ENCODE measurements at regions not wholly inside any gene's neighbourhood (a gene's known extent, or its start where the extent isn't known, plus 50 kb on each side); places are given as distances from the start of the nearest gene placed in this dataset.
"Not testable (repeated sequence)": the region's sequence is repeated elsewhere in the genome, so short reads cannot be mapped to it uniquely, and the experiment has no call there.

DNA sequence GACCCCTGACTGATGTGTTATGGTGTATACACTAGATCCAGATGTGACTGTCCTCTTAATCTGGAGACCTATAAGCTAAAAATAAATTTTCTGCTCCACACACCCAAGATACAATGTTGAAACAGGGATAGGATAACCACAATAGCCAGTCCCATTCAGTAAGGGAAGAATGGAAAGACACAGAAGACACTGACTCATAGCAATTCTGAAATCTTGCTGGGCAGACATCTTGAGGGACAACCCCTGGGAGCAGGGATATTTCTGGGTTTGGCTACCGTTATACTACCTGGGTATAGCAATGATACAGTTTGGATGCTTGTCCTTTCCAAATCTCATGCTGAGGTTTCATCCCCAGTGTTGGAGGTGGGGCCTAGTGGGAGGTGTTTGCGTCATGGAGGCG, 93.9 kb downstream of the BUD13 start:
- TF ChIP-seq, protein P1, sequence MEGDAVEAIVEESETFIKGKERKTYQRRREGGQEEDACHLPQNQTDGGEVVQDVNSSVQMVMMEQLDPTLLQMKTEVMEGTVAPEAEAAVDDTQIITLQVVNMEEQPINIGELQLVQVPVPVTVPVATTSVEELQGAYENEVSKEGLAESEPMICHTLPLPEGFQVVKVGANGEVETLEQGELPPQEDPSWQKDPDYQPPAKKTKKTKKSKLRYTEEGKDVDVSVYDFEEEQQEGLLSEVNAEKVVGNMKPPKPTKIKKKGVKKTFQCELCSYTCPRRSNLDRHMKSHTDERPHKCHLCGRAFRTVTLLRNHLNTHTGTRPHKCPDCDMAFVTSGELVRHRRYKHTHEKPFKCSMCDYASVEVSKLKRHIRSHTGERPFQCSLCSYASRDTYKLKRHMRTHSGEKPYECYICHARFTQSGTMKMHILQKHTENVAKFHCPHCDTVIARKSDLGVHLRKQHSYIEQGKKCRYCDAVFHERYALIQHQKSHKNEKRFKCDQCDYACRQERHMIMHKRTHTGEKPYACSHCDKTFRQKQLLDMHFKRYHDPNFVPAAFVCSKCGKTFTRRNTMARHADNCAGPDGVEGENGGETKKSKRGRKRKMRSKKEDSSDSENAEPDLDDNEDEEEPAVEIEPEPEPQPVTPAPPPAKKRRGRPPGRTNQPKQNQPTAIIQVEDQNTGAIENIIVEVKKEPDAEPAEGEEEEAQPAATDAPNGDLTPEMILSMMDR (IDR thresholded peaks at IDR 0.05; ENCODE audit: control insufficient read depth, insufficient read depth, low read depth, low read length, missing control alignments): no peak
- no peak for DNase-seq (ENCODE audit: low read depth)

DNA sequence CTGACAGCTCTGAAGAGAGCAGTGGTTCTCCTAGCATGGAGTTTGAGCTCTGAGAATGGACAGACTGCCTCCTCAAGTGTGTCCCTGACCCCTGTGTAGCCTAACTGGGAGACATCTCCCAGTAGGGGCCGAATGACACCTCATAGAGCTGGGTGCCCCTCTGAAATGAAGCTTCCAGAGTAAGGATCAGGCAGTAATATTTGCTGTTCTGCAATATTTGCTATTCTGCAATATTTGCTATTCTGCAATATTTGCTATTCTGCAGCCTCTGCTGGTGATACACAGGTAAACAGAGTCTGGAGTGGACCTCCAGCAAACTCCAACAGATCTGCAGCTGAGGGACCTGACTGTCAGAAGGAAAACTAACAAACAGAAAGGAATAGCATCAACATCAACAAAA, 105.5 kb downstream of the BUD13 start:
- not testable (repeated sequence) for H3K4me3 ChIP-seq (ENCODE audit: control insufficient read depth, low read depth, low read length); DNase-seq (ENCODE audit: low read depth)

More for the DNA sequence above, 93.9 kb downstream of the BUD13 start:
- H3K4me3 ChIP-seq (ENCODE audit: control insufficient read depth, low read depth, low read length): no peak overlapping the region

DNA sequence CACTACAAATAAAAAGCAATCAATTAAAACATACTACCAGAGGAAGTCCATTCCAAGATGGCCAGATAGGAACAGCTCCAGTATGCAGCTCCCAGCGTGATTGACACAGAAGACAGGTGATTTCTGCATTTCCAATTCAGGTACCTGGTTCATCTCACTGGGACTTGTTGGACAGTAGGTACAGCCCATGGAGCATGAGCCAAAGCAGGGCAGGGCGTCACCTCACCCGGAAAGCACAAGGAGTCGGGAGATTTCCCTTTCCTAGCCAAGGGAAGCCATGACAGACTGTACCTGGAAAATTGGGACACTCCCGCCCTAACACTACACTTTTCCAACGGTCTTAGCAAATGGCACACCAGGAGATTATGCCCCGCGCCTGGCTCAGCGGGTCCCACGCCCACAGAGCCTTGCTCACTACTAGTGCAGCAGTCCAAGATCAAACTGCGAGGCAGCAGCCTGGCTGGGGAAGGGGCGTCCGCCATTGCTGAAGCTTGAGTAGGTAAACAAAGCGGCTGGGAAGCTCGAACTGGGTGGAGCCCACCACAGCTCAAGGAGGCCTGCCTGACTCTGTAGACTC, 106.0 kb downstream of the BUD13 start:
- H3K4me3 ChIP-seq (ENCODE audit: control insufficient read depth, low read depth, low read length): not testable (repeated sequence)

DNA sequence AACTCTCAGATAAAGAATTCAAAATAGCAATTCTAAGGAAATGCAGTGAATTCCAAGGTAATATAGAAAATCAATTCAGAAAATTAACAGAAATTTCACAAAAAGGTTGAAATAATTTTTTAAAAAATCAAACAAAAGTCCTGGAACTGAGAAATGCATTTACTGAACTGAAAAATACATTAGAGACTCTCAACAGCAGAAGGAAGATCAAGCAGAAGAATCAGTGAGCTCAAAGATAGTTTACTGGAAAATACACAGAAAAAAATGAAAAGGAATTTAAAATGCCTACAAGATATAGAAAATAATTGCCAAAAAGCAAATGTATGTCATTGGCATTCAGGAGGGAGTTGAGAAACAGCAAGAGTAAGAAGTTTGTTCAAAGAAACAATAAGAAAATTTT, 107.3 kb downstream of the BUD13 start:
- no peak overlapping the region for H3K4me3 ChIP-seq (ENCODE audit: control insufficient read depth, low read depth, low read length)
- TF ChIP-seq, protein P1 (IDR thresholded peaks at IDR 0.05; ENCODE audit: control insufficient read depth, insufficient read depth, low read depth, low read length, missing control alignments): no peak
- DNase-seq (ENCODE audit: low read depth): no peak

More for the DNA sequence above, 106.0 kb downstream of the BUD13 start:
- not testable (repeated sequence) for DNase-seq (ENCODE audit: low read depth)

DNA sequence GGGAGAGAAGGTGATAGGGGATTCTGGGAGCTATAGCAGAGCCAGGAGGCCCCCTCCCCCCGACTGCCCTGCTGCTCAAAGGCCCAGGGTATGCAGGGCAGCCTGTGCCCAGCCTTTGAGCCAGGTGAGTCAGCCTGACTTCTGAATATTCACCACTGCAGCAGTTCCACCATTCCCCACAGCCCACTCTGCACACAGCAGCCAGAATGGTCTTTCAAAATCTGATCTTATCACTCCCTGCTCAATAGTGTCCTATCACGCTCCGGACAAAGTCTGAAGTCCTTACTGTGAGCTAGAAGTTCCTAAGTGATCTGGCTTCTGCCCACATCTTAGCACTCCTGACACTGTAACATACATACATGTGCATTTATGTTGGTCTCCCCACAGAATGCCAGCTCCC, 111.7 kb downstream of the BUD13 start:
- no peak for DNase-seq (ENCODE audit: low read depth)
- H3K4me3 ChIP-seq (ENCODE audit: control insufficient read depth, low read depth, low read length): no peak overlapping the region
- TF ChIP-seq, protein P1 (IDR thresholded peaks at IDR 0.05; ENCODE audit: control insufficient read depth, insufficient read depth, low read depth, low read length, missing control alignments): no peak

DNA sequence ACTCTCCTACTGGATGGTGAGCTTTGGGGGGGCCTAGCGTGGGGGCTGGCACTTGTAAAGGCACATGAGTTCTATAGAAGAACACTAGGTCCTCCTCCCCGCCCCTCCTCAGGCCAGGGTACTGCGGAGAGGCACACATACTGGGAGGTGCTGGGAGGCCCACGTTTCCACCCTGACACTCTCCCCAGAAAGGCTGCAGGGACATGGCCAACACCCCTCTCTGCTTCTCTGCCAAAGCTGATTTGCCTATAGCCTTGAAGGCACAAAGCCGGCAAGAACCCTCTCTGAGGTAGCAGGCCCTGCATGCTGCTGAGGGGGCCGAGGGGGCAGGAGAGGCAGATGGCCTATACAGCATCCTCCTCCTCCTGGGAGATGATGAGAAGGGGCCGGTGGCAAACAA, 112.8 kb downstream of the BUD13 start:
- no peak for DNase-seq (ENCODE audit: low read depth)
- TF ChIP-seq, protein P1 (IDR thresholded peaks at IDR 0.05; ENCODE audit: control insufficient read depth, insufficient read depth, low read depth, low read length, missing control alignments): no peak
- H3K4me3 ChIP-seq (ENCODE audit: control insufficient read depth, low read depth, low read length): no peak overlapping the region

DNA sequence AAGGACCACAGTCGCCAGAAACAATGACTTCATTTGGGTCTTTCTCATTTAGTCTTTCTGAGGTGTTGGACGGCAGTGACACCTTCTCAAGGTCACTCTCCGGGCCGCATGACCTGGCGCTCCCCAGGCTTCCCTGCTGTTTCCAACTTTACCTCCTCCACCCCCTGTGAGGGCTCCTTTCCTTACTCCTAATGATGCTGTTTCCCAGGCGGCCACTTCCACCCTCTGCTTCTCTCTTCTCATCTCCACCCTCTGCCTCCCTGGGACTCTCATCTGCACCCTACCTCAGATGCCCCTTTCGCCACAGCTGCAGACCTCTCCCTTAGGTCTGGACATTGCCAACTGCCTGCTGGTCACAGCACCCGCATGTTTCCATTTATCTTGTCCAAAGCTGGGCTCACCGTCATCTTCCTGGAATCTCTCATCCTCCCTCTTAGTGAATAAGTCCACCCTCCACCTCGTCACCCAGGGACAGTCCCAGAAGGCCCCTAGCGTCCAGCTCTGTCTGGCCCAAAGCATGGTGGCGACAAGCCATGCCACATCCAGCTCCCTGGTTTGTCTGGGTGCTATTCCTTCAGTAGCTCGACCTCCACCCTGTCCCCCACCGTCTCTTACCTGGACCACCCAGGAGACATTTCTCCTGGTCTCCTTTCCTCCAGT, 113.8 kb downstream of the BUD13 start:
- DNase-seq (ENCODE audit: low read depth): no peak
- no peak overlapping the region for H3K4me3 ChIP-seq (ENCODE audit: control insufficient read depth, low read depth, low read length)
- TF ChIP-seq, protein P1 (IDR thresholded peaks at IDR 0.05; ENCODE audit: control insufficient read depth, insufficient read depth, low read depth, low read length, missing control alignments): no peak

Data from AG09309 (cell line).